Activated CD4-positive, alpha-beta T cell treated with anti-CD3 and anti-CD28 coated beads, Interleukin-2, amount 50 U/mL, for 24 hours (primary cell): ENCODE measurements at regions not wholly inside any gene's neighbourhood (a gene's known extent, or its start where the extent isn't known, plus 50 kb on each side); places are given as distances from the start of the nearest gene placed in this dataset.
"Not testable (repeated sequence)": the region's sequence is repeated elsewhere in the genome, so short reads cannot be mapped to it uniquely, and the experiment has no call there.

ENCODE experiments used
- DNase-seq, 2 donors: peaks; one replicate each; pipeline ENCODE4 v3.0.0-alpha.2; 2020; ENCODE audit warnings: low read depth in 1 of 2, low spot score in 1 of 2

- not testable (repeated sequence) for DNase-seq
These were observed 140.9 kb upstream of the GOLGA6L4 start for GRCh38 chr15:84094720-84095119.

DNA sequence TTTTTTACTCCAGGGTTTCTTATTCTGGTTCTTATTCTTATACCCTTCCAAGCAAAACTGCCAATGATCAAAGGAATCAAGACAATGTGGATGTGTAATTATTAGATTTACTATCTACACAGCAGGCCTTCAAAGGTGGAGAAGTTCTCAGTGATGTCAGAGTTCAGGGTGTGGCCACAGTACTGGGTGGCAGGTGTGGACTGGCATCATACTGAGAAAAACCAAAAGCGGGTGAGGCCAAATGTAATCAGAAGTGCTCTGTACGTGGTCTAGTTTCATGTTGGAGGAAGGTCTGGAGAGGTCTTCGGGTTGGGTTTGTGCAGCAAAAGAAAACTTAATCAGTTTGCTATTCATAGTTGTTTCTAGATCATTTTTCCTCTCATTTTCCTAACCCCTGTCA, 138.5 kb upstream of the GOLGA6L4 start:
- DNase-seq, result not testable (repeated sequence)

- DNase-seq, result no peak
These were observed 137.0 kb upstream of the GOLGA6L4 start for GRCh38 chr15:84098604-84099003.

- DNase-seq, result no peak
These were observed 136.4 kb upstream of the GOLGA6L4 start for GRCh38 chr15:84099181-84099580.

DNA sequence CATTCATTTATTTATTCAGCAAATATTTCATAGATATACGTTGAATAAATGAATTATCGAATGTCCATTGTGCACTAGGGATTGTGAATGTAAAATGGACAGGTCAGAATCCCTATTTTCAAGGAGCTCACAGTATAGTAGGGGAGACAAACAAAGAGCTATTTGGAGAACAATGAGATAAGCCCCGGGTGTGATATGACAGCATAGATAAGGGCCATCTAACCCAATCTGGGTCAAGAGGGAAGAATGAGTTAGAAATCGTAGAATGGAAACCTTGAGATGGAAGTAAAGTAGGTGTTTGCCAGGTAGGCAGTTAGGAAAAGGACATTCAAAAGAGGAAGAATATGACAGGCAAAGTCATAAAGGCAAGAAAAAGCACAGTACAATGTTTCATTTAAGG, 132.2 kb upstream of the GOLGA6L4 start:
- DNase-seq, result no peak

DNA sequence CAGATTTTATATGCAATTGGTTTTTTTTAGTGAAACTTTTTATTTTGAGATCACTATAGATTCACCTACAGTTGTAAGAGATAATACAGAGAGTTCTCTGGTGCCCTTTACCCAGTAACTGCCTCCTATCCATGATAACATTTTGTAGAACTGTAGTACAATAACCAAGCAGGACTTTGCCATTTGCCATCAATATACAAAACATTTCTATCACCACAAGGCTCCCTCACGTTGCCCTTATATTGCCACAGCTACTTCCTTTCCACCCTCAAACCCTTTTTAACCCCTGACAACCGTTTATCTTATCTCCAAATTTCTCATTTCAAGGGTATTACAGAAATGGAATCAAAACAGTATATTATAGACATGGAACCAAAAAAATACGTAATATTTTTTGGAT, 130.7 kb upstream of the GOLGA6L4 start:
- no peak for DNase-seq

DNA sequence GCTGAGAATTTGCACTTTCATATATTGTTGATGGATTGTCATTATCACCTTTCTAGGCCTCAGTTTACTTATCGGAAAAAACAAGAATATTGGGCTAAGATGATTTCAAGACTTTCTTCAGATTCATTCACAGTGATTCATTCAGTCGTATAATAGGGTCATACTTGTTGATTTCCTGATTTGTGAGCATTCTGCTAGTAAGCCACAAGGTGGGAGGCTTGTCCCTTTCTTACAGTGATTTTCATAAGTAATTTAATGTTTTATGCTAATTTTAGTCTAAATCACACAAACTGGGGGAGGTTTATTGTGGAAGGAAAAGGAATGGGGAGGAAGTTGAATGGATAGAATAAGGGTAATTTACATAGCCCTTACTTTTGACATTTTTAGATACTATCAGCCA, 126.8 kb upstream of the GOLGA6L4 start:
- no peak for DNase-seq

GRCh38 chr15:84111575-84111974, 124.0 kb upstream of the GOLGA6L4 start:
- DNase-seq, result no peak

DNA sequence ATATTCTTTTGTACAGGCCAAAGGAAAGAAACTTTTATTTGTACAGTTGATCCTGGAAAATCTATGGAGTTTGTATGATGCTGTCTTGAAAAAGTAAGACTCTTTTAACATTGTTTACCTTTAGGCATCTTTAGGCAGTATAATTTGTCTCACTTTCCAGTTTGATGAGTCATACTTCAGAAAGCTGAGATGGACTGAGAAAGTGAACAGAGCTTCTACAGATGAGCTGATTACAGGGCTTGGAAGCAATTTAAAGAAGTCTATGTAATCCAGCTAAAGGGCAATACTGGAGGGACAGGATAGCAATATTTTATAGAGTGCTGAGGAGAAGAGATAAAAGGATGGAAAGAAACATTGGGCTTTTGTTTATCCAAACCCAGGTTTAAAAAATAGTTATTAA, 123.5 kb upstream of the GOLGA6L4 start:
- DNase-seq, result no peak

- no peak for DNase-seq
These were observed 121.7 kb upstream of the GOLGA6L4 start for GRCh38 chr15:84113919-84114318.

DNA sequence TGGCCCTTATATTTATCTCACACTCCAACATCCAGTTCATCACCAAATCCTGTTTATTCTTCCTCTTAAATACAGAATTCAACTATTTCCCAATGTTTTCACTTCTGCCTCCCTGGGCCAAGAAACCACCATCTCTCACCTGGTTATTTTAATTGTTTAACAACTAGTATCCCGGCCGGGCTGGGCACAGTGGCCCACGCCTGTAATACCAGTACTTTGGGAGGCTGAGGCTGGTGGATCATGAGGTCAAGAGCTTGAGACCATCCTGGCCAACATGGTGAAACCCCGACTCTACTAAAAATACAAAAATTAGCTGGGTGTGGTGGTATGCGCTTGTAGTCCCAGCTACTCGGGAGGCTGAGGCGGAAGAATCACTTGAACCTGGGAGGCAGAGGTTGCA, 120.9 kb upstream of the GOLGA6L4 start:
- not testable (repeated sequence) for DNase-seq

GRCh38 chr15:84119351-84119750, 116.2 kb upstream of the GOLGA6L4 start:
- DNase-seq, result not testable (repeated sequence)

GRCh38 chr15:84120903-84121302, 114.7 kb upstream of the GOLGA6L4 start:
- not testable (repeated sequence) for DNase-seq

DNA sequence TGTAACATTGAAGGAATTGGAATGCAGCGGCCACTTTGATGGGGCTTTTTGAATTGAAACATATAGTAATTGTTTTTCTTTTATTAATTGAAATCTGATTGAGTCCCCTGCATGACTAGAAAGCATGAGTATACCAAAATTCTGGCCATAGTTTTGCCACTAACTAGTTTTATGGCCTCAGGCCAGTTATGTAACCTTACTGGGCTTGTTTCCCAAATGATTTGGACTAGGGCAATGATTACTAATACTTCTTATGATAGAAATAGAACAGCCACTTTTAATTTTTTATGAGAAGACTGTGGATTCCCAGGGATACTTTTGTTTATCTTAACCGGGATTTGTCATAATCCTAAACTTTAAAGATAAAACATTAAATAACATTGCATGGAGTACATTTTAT, 106.9 kb upstream of the GOLGA6L4 start:
- not testable (repeated sequence) for DNase-seq

GRCh38 chr15:84130098-84130831, 105.3 kb upstream of the GOLGA6L4 start:
- not testable (repeated sequence) for DNase-seq

GRCh38 chr15:84135931-84136456, 99.6 kb upstream of the GOLGA6L4 start:
- not testable (repeated sequence) for DNase-seq

- peak; percentile 47 to 72 for DNase-seq
These were observed 92.7 kb upstream of the GOLGA6L4 start for GRCh38 chr15:84142888-84143337.

DNA sequence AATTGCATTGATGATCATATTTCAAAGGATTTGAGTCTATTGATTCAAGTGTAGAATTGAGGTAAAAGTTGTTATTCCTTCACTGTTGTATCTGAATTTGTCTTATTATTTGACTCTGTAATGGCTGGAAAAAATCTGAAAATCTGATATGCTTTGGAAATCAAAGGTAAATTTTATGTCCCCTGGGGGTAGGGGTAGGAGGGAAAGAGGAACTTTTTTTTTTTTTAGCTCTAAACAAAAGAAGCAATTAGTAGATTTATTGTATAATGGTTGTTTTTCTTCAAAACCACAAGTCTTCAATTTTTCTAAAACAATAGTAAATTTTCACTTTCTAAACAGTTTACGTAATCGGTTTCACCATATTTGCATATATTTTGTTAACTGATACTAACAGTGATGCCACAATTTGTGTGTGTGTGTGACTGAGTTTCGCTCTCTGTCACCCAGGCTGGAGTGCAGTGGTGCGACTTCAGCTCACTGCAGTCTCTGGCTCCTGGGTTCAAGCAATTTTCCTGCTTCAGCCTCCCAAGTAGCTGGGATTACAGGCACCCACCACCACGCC, 91.7 kb upstream of the GOLGA6L4 start:
- no peak for DNase-seq

DNA sequence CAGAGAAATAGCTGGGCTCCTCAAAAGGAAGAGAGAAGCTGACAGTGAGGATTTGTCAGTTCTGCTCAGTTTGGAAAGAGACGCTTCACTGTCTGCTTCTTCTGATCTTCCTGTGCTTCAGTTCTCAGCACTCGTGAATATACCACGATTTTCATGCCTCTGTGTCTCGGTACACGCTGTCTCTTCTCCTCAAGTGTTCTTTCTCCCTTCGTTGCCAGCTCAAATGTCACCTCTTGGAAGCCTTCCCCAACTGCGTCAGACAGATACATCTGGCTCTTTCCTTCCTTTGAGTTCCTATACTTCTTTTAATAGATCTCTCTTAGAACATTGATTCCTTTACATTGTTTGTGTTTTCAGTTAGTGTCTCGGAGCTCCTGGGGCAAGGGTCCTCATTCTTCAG, 90.6 kb upstream of the GOLGA6L4 start:
- not testable (repeated sequence) for DNase-seq

- DNase-seq, result not testable (repeated sequence)
These were observed 89.3 kb upstream of the GOLGA6L4 start for GRCh38 chr15:84146299-84146698.

- not testable (repeated sequence) for DNase-seq
These were observed 88.3 kb upstream of the GOLGA6L4 start for GRCh38 chr15:84147307-84147706.

DNA sequence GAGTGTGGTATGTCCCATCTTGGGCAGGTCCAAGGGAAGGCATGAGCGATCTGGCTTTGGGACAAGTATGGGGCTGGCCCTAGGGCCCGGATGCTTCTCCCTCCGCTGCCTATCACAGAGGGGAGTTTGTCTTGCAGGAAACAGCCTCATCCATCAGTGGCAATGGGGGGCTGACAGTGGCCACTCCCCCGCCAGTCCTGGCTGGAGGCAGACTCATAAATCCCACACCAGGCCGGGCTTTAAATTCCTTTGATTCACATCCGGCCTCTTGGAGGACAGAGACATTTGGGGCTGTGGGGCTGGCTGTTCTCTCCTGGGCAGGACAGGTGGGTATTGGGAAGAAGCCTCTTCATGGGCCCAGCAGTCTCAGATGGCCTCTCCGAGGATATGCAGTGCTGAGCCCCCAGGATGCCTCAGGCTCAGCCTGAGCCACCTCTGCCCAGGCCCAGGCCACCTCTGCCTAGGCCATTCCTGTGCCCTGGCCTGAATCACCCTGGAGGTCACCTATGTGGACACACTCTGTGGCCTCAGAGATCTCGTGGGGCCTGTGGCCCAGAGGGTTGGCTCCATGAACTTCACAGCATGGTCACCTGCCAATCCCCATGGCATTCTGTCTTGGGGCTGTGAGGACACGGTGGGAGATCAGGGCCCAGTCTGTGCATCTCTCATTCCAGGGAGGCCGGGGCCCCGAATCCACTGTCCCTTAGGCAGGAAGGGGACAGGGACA, 84.2 kb upstream of the GOLGA6L4 start:
- no peak for DNase-seq
